HCEC 1CT (cell line): ENCODE measurements at regions not wholly inside any gene's neighbourhood (a gene's known extent, or its start where the extent isn't known, plus 50 kb on each side); places are given as distances from the start of the nearest gene placed in this dataset.

Experiments used
- DNase-seq: peaks from one replicate; pipeline ENCODE4 v3.0.0-alpha.2; 2017

DNA sequence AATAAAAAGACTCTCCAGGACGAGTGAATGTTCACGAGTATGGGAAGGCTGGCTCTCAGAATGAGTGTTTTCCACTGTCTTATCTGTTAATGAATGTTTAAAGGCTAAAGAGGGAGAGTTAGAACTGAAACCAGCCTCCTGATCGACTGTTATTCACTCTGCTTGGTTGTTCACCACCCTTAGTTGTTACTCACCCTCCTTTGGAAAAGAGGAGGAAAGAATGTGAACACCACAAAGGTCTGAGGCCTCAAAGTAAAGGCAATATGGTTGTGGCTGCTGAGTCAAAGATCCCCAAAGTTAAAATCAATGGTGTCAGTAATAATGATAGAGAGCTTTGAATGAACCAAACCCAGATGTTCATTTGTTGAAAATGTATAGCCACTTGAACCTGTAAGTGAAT lies 1793.2 kb upstream of the PCDH20 start:
- no peak for DNase-seq

DNA sequence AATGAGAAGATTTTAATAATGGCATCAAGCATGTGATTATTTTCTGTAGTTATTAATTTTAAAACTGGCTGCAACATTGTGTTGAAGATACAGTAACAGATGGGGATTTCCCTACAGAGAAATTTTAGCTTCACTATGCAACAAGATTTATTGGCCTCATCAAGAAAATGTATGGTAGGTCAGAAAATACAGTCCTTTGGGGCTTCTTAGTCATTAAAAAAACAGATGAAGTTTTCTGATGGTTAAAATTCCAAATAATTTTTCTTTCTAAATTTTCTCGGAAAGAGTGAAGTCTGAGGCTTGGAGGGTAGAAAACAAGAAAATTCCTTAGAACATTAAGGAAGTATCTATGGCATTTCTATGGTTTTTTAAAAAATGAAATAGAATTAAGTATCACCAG lies 1790.8 kb upstream of the PCDH20 start:
- no peak for DNase-seq

DNA sequence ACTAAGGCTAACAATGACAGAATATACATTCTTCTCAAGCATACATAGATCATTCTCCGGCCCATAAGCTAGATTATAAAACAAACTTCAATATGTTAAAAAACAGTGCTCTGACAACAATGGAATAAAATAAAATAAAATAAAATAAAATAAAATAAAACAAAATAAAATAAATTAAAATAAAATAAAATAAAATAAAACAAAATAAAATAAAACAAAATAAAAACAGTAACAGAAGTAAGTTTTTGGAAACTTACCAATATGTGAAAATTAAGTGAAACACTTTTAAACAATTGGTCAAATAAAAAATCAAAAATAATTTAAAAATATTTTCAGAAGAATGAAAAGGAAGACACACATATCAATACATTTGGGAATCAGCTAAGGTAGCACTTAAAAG lies 1785.8 kb upstream of the PCDH20 start:
- no peak for DNase-seq

DNA sequence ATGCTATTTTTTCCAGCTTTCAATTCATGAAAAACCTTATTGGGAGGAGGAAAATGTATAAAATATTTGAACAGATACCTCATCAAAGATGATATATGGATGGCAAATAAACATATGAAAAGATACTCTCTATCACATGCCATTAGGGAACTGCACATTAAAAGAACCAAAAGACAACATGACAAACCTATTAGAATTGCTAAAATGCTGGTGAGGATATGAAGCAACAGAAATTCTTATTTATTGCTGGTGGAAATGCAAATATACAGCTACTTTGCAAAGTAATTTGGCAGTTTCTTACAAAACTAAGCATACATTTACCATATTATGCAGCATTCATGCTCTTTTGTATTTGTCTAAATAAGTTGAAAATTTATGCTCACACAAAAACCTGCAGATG lies 1783.9 kb upstream of the PCDH20 start:
- no peak for DNase-seq

DNA sequence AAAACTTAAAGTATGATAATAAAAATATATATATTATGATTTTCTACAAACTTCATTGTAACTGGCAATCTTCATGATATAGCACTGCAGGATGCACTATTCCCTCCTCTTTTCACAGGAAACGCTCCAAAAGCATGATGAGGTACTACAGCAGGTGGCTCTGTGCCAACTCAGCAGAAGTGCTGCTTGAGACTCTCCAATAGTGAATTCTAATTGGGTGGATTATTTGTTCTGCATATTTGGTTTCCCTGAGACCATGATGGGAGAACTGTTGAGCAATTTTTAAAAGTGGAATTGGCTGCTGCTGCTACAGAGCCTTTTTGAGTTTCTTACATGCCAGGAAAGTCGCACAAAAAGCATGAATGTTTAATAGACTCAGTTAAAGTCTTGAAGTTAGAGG lies 1782.4 kb upstream of the PCDH20 start:
- DNase-seq, result no peak

DNA sequence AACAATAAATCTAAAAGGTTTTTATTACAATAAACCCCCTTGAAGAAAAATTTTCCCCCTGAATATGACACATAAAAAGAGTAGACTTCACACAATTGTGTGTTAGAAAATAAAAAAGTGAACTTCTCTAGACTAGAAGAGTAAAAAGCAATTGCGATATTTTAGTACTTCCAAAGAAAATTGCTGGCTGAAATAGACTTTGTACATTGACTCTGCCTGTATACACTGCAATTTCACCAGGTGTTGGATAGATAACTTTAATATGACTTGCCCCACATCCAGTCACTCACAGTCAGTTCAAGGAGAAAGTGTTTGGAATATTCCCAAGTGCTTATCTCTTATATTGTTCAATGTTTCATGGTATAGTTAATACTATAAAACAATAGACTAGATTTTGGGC lies 1780.1 kb upstream of the PCDH20 start:
- DNase-seq, result no peak

DNA sequence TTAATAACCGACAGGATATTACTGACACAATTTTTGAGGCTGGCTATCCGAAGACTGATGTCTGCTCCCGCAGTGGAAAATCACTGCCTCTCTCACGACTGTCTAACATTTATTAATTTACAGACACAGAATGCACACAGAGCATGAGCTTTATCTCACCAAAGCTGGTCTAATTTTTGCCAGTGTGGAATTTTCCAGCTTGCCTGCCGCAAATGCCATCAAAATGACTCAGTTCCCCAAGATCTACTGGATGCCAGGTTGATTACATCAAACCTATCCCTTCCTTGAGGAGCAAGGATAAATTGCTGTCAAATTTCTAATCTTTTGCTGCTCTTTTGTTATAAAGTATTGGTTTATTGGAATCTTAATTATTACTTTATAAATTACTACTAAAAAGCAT lies 1775.1 kb upstream of the PCDH20 start:
- no peak for DNase-seq

DNA sequence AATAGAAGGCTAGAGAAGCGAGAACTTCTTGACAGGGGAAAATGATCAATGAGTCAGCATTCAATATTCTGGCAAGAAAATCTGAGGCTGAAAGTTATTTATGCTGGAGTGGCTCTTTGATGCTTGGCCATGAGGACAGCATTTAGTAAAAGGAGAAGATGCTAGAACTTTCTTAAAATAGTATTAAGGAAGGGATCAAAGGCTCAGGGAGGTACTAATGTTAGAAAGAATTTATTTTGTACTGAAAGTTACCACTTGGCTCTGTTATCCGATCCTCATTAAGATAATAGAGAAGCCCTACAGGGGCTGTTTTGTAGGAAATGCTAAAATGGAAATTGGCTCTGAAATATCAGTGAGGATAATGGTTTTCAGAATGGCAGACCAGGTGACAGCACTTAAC lies 1774.6 kb upstream of the PCDH20 start:
- no peak for DNase-seq

DNA sequence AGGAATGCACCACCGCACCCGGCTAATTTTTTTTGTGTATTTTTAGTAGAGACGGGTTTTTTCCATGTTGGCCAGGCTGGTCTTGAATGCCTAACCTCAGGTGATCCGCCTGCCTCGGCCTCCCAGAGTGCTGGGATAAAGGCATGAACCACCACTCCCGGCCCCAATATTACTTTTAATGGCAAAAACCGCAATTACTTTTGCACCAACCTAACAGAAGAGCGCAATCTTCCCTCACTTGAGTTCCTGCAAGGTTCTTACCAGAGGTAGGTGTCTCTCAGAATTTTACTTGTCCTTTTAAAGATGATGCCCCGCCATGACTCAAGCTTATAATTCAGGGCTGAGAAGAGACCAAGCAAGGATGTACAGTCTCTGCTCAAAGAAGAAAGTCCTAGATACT lies 1774.1 kb upstream of the PCDH20 start:
- DNase-seq, result no peak

DNA sequence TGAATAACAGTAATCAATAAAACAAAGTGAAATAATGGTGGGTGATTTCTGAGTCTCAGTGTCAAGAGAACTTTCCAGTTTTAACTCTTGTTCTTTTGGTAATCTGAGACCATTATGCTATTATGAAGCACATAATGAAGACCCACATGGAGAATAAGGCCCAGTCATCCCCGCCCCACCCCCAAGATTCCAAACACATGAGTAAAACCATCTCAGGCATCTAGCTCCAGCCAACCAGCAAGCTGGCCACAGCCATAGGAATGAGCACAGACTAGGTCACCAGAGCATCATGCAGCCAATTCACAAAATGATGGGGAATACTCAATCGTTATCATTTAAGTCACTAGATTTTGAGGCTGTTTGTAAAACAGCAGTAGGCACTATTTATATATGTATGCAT lies 1769.0 kb upstream of the PCDH20 start:
- no peak for DNase-seq

DNA sequence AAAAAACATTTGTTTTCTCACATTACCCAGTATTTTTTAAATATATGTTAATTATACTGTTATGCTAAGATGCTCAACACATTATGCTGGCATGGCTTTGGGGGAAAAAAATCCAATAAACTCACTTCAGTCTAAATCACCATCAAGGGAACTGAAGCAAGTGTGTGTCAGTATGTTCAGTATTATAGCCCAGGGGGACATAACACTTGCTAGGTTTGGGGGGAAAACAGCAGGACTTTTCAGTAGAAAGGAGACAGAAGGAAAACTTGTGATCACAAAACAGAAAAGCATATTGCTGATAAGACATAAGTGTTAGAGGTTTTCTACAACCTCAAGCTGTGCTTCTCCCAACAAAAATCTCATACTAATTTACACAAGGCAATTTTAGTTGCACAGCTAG lies 1759.9 kb upstream of the PCDH20 start:
- DNase-seq, result no peak

DNA sequence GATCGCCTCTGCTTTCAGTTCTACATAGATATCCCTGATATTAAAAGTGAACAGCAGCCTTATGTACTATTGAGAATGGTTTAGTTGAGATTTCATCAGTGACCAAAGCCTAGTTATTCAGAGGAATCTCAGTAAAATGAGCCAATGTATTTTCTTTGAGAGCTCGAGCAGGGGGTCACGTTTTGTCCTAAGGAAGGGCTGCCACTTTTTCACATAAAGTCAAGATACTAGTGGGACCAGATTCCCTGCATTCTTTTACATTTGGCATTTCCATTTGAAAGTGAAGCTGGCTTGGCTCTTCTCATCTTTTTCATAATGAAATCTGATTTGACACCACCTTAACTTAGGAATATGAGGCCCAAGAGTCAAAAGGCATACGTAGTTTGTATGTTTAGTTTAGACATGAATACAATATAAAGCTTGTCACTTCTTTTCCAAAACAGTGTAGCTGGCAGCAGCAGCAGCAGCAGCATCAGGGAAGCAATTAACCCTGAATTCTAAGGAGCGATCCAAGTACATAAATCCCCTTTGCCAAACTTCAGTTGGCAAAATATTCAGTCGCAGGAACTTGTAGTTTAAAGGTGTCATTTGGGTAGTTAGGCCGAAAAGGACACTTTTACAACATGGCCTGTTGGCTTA lies 1752.2 kb upstream of the PCDH20 start:
- no peak for DNase-seq

DNA sequence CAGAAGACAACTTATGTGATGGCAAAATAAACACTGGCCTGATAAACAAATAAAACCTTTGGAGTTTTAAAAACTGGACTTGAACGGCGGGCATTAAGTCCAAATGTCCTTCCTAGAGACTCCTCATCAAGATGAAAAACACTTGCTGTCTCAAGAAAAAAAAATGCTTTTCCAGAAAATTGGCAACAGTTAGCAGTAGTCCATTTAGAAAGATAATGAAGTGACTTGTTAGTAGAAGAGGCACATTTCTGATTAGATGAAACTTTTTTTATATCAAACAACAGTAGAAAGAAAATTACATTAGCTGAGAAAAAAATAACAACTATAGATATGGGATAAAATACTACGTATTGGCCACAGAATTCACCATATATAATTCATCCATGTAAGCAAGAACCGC lies 1750.7 kb upstream of the PCDH20 start:
- no peak for DNase-seq

DNA sequence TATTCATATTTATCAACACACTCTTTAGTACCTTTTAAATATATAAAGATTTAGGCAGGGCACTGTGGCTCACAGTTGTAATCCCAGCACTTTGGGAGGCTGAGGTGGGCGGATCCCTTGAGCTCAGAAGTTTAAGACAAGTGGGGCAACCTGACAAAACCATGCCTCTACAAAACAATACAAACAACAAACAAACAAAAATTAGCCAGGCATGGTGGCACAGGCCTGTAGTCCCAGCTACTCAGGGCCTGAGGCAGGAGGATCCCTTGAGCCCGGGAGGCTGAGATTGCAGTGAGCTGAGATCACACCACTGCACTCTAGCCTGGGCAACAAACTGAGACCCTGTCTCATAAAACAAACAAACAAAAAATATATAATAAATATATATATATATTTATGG lies 1748.3 kb upstream of the PCDH20 start:
- DNase-seq, result no peak

DNA sequence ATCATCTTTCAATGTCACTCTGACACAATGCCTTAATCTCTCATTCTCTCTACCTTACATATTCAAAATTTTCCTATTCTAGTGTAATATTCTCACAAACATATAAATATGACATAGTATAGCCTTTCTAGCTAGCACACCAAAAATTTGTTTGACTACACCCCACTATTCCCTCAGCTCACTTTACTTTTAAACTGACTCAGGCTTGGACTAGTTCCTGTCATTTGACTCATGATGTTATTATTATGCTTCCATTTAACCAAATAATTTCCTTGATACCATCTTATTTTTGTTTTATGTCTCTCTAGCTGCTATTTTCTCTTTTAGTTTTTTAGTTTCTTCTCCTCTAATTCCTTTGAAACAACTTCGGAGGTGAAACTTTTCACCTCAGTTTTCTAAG lies 1745.6 kb upstream of the PCDH20 start:
- DNase-seq, result no peak

DNA sequence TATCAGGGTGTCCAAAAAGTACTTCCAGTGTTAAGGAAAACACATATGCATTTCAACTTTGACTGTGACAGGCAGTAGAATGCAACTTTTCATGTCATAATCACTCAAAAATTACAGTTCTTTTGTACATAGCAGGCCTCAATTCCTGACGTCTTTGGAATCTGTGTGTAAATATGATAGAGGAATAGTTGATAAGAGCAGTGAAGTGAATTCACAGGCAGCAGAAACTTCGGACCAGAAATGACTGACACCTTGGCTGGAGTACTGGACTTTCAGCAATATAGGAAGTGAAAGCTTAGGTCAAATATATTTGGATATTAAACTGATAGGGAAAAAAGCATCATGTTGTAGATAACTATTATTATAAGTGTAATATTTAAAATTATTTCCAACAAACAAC lies 1741.2 kb upstream of the PCDH20 start:
- DNase-seq, result no peak

DNA sequence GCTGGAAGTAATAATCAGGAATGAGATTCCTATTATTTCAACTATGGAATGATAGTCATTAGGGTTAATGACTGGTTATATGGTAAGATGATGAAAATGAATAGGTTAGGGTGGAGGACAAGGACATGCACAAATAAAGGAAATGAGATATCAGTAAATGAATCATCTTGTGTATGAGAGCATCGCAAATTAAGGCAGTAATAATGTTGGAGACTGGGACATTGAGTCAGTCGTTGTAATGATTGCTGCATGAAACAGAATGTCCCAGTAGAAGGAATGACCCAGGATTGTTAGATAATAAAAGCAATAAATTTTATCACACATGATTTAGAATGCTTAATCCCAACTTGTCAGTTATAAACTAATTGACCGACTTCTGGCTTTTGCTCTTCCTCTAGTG lies 1733.7 kb upstream of the PCDH20 start:
- no peak for DNase-seq

DNA sequence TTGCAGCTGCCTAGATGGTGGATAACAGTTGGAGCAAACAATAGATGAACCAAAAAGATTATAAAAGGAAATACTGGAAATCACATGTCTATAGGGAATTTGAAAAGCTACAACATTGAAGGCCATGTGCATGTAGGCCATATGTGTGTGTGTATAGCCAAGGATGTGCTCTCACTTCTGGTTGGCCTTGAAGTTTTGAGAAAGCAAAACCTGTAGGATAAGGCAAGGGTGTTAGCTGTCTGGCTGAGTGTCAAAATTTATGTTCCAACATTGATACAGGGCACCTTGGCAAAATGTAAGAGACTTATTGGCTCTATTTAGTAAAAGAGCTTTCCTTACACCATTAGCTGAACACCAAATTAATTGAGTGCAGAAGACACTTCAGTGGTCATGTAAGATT lies 1723.6 kb upstream of the PCDH20 start:
- DNase-seq, result no peak

DNA sequence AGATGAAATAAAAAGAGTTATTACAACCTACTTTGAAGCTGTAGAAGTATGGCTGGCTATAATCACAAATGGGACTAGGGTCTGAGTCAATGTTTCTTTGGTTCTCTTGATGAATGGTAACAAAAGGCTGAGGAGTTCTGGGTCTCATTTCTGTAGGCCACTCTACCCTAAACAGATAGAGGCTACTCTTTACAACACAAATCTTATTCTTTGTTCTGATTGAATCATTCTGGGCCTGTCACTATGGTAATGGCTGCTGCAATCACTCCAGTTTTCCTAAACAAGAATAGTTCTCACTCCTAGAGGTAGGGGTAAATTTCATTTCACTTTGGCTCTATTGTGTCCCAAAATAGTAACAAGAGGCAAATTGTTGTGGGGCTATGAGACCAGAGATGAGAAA lies 1714.3 kb upstream of the PCDH20 start:
- DNase-seq, result no peak

DNA sequence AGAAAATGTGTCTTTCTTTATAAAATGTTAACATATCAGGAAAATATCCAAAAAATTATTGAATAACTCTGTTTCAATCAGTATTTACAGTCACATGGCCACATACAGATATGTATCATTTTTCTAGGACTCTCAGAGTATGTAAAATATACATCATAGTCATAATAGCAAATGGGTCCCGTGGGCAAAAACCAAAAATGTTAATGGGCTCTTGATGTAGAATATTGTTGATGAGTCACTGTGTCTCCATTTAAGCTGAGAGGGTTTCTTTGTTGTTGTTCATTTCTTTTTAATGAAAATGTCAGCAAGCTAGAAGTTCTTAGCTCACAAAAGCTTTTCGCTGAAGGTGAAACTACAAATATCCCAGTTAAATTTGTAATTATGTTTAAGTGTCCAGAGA lies 1713.1 kb upstream of the PCDH20 start:
- no peak for DNase-seq

DNA sequence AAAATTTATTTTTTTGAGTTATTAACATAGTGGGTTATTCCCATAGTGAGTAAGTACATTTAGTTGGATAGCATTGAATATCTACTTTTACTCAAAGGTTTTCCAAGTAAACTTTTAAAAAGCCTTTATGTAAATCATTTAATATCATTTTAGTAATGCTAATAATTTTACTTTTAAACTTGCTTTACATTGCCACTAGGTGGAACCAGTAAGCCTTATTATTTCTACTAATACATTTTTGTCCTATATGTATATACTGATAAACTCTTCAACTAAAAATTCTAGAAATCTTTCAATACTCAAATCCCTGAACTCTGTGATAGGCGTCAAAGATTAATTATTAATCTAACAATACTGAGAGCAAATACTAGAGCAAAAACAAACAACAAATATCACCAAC lies 1709.2 kb upstream of the PCDH20 start:
- DNase-seq, result no peak

DNA sequence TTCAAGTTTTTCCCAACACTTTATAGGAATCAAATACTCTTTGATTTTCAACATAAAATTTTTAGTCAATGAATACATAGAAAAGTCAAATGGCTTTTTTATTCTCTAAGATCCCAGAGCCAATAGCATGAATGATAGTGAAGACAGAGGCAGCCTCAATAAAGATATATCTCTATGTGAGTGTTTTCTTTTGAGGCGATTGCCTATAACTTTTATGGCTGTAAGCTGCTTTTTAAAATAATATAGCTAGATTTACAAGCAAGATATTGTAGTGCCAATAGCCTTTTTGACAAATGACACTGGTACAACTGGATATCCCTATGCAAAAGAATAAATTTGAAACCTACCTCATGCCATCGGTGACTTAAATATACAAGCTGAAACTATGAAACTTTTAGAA lies 1705.2 kb upstream of the PCDH20 start:
- no peak for DNase-seq

DNA sequence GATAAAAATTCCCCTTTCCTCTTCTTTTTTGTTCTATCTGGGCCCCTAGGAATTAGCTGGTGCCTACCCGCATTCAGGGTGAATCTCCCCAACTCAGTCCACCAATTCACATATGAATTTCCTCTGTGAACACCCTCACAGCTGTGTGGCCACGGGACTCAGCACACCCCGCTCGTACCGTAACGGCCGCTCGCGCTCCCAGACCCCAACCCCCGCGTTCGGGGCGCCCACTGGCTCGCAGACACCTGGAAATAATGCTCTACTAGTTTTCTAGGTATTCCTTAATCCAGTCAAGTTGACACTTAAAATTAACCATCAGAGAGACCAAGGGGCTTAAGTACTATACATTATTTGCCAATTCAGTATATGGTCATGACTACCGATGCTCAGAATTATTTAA lies 1702.1 kb upstream of the PCDH20 start:
- no peak for DNase-seq

DNA sequence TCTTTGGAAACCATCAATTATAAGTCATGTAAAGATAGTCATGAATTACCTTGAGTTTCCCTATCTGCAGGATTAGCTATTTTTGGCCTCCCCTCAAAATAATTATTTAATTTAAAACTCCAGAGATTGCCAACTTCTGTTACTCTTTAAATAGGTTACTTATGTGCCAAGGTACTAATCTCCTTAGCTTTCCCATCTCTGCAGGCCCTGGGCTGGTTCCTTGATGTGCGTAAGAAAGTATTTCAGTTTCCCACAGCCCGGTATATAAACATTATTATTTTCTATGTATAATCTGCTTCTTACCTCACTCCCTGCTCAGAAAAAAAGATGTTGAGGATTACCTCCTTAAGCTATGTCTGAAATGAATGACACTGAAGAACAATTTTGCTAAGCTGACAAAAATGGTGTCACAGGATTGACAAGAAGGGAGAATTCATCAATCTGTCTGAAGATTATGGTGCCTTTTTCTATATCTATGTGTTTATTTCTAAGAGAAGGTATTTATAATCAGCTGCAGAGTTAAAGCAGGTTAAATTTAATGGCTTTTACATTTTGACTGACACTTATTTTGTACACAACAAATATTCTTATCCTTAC lies 1697.2 kb upstream of the PCDH20 start:
- DNase-seq, result no peak

DNA sequence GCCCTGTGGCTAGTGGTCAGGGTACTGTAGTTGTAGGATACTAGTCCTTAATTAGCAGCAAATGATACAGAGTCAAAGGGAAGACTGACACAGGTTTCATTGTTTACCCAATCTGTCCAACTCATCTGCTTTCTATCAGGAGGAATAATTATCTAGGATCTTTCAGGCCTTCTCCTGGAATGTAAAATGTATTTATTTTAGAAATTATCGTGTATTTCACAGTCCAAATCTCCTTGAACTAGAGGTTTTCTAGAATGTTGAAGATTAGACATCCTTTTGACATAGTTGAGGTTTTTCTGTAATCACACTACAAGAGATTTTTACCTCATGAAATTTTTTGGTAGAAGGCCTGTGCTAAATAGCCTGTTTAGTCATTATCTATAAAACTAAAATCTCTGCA lies 1694.8 kb upstream of the PCDH20 start:
- DNase-seq, result no peak
